AG09309 (cell line): ENCODE measurements at regions not wholly inside any gene's neighbourhood (a gene's known extent, or its start where the extent isn't known, plus 50 kb on each side); places are given as distances from the start of the nearest gene placed in this dataset.

Source experiments
- DNase-seq: peaks from one replicate; pipeline ENCODE4 v3.0.0-alpha.2; 2010; ENCODE audit warnings: low read depth
- H3K4me3 ChIP-seq: 2 replicates; pipeline ENCODE4 v1.5.1; 2011; ENCODE audit warnings: mild to moderate bottlenecking, low read depth, low read length, moderate library complexity; ENCODE audit not compliant: control insufficient read depth
- CTCF ChIP-seq: IDR thresholded peaks from 2 replicates; pipeline ENCODE4 v1.5.1; 2011; ENCODE audit warnings: mild to moderate bottlenecking, low read depth, low read length, inconsistent platforms; ENCODE audit not compliant: insufficient read depth, control insufficient read depth; ENCODE audit errors: missing control alignments

- TF ChIP-seq CTCF: no peak
- H3K4me3 ChIP-seq: no peak overlapping the region
Measured at GRCh38 chr10:109270173-109270572, 653.1 kb downstream of the XPNPEP1 start.

GRCh38 chr10:109264004-109264403 lies 659.3 kb downstream of the XPNPEP1 start:
- TF ChIP-seq CTCF: no peak
- H3K4me3 ChIP-seq: no peak overlapping the region
- no peak for DNase-seq

More at GRCh38 chr10:109270173-109270572, 653.1 kb downstream of the XPNPEP1 start:
- no peak for DNase-seq

GRCh38 chr10:109261231-109261630 lies 662.1 kb downstream of the XPNPEP1 start:
- no peak for DNase-seq
- TF ChIP-seq CTCF: no peak
- H3K4me3 ChIP-seq: no peak overlapping the region

- DNase-seq: no peak
- no peak overlapping the region for H3K4me3 ChIP-seq
- no peak for TF ChIP-seq CTCF
Measured at GRCh38 chr10:109259293-109259692, 664.0 kb downstream of the XPNPEP1 start.

- TF ChIP-seq CTCF: no peak
- no peak for DNase-seq
- no peak overlapping the region for H3K4me3 ChIP-seq
Measured at GRCh38 chr10:109253306-109253705, 670.0 kb downstream of the XPNPEP1 start.

GRCh38 chr10:109250152-109250551 lies 673.2 kb downstream of the XPNPEP1 start:
- DNase-seq: no peak
- TF ChIP-seq CTCF: no peak
- H3K4me3 ChIP-seq: no peak overlapping the region

- H3K4me3 ChIP-seq: no peak overlapping the region
- no peak for DNase-seq
- no peak for TF ChIP-seq CTCF
Measured at GRCh38 chr10:109247814-109248213, 675.5 kb downstream of the XPNPEP1 start.
